ENCODE measurements at regions not wholly inside any gene's neighbourhood (a gene's known extent, or its start where the extent isn't known, plus 50 kb on each side); places are given as distances from the start of the nearest gene placed in this dataset.

GRCh38 chr20:51335329-51335841 lies 207.1 kb downstream of the NFATC2 start:
- Histone ChIP-seq H3K79me2 (no peaks in the 10 kb centered on the region), H2AFZ (no peak overlapping the region), H3K27me3 (no peaks in the 10 kb centered on the region), H3K36me3 (replicated peaks; ENCODE audit: insufficient read depth, low read depth) (no peaks in the 10 kb centered on the region), H4K20me1 (ENCODE audit: insufficient read depth, poor library complexity, severe bottlenecking) (no peaks in the 10 kb centered on the region), H3K9me2 (replicated peaks; ENCODE audit: insufficient read depth) (no peaks in the 10 kb centered on the region), H3K4me1 (ENCODE audit: insufficient read depth) (no peaks in the 10 kb centered on the region), H3K9me3 (ENCODE audit: low read depth) (no peaks in the 10 kb centered on the region), H3K4me2 (no peak overlapping the region), H3K27ac (peak overlapping the region; percentile 55), H3K4me3 (no peak overlapping the region)
- no peak for TF ChIP-seq EZH2phosphoT487 (IDR thresholded peaks at IDR 0.05; ENCODE audit: low read depth, severe bottlenecking, unreplicated experiment)
- TF ChIP-seq, protein P1, sequence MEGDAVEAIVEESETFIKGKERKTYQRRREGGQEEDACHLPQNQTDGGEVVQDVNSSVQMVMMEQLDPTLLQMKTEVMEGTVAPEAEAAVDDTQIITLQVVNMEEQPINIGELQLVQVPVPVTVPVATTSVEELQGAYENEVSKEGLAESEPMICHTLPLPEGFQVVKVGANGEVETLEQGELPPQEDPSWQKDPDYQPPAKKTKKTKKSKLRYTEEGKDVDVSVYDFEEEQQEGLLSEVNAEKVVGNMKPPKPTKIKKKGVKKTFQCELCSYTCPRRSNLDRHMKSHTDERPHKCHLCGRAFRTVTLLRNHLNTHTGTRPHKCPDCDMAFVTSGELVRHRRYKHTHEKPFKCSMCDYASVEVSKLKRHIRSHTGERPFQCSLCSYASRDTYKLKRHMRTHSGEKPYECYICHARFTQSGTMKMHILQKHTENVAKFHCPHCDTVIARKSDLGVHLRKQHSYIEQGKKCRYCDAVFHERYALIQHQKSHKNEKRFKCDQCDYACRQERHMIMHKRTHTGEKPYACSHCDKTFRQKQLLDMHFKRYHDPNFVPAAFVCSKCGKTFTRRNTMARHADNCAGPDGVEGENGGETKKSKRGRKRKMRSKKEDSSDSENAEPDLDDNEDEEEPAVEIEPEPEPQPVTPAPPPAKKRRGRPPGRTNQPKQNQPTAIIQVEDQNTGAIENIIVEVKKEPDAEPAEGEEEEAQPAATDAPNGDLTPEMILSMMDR (IDR thresholded peaks at IDR 0.05; ENCODE audit: poor library complexity): no peak
- TF ChIP-seq EZH2 (IDR thresholded peaks at IDR 0.05; ENCODE audit: borderline replicate concordance): no peak
- peak; percentile 68 for DNase-seq (ENCODE audit: low spot score)
- WGBS (ENCODE audit: low lambda C conversion rate, missing lambda C conversion rate): 59% methylated on average over 8 of the region's 8 CpGs

- 92% methylated on average over 9 of the region's 9 CpGs for WGBS (ENCODE audit: low lambda C conversion rate, missing lambda C conversion rate)
- Histone ChIP-seq H3K4me3 (no peak overlapping the region), H3K27ac (peak overlapping the region; percentile 55), H3K27me3 (no peaks in the 10 kb centered on the region), H3K79me2 (no peaks in the 10 kb centered on the region), H3K9me2 (replicated peaks; ENCODE audit: insufficient read depth) (no peaks in the 10 kb centered on the region), H3K9me3 (ENCODE audit: low read depth) (no peaks in the 10 kb centered on the region), H2AFZ (no peak overlapping the region), H4K20me1 (ENCODE audit: insufficient read depth, poor library complexity, severe bottlenecking) (no peaks in the 10 kb centered on the region), H3K36me3 (replicated peaks; ENCODE audit: insufficient read depth, low read depth) (no peaks in the 10 kb centered on the region), H3K4me2 (no peak overlapping the region), H3K4me1 (ENCODE audit: insufficient read depth) (no peaks in the 10 kb centered on the region)
- DNase-seq (ENCODE audit: low spot score): no peak
- TF ChIP-seq EZH2 (IDR thresholded peaks at IDR 0.05; ENCODE audit: borderline replicate concordance) (no peak), EZH2phosphoT487 (IDR thresholded peaks at IDR 0.05; ENCODE audit: low read depth, severe bottlenecking, unreplicated experiment) (no peak)
- TF ChIP-seq, protein P1 (IDR thresholded peaks at IDR 0.05; ENCODE audit: poor library complexity): no peak
Measured at GRCh38 chr20:51334609-51335008, 207.9 kb downstream of the NFATC2 start.

GRCh38 chr20:51333971-51334370 lies 208.5 kb downstream of the NFATC2 start:
- DNase-seq (ENCODE audit: low spot score): no peak
- Histone ChIP-seq H3K4me2 (no peak overlapping the region), H2AFZ (no peak overlapping the region), H3K27me3 (no peaks in the 10 kb centered on the region), H3K79me2 (no peaks in the 10 kb centered on the region), H3K4me1 (ENCODE audit: insufficient read depth) (no peaks in the 10 kb centered on the region), H3K36me3 (replicated peaks; ENCODE audit: insufficient read depth, low read depth) (no peaks in the 10 kb centered on the region), H3K9me2 (replicated peaks; ENCODE audit: insufficient read depth) (no peaks in the 10 kb centered on the region), H3K9me3 (ENCODE audit: low read depth) (no peaks in the 10 kb centered on the region), H4K20me1 (ENCODE audit: insufficient read depth, poor library complexity, severe bottlenecking) (no peaks in the 10 kb centered on the region), H3K4me3 (no peak overlapping the region), H3K27ac (no peak overlapping the region)
- WGBS (ENCODE audit: low lambda C conversion rate, missing lambda C conversion rate): 93% methylated on average over 14 of the region's 14 CpGs
- TF ChIP-seq EZH2phosphoT487 (IDR thresholded peaks at IDR 0.05; ENCODE audit: low read depth, severe bottlenecking, unreplicated experiment): no peak
- no peak for TF ChIP-seq EZH2 (IDR thresholded peaks at IDR 0.05; ENCODE audit: borderline replicate concordance)
- TF ChIP-seq, protein P1 (IDR thresholded peaks at IDR 0.05; ENCODE audit: poor library complexity): no peak

DNA sequence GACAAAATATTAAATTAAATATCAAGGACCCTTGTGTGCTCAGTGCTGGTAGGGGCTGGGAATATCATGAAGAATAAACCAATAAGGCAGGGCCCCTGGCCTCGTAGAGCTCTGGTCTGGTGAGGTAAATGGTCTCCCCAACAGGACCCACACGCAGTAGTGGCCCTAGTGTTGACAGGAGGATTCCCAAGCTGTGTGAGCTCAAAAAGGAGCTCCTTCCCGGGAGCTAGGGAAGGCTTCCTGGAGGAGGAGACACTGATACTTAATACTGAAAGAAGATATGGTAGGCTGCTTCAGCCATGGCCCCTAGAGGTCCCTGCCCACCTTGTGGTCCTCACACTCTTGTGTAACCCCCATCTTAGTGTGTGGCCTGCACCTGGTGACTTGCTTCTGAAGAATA lies 209.1 kb downstream of the NFATC2 start:
- TF ChIP-seq EZH2phosphoT487 (IDR thresholded peaks at IDR 0.05; ENCODE audit: low read depth, severe bottlenecking, unreplicated experiment): no peak
- no peak for TF ChIP-seq EZH2 (IDR thresholded peaks at IDR 0.05; ENCODE audit: borderline replicate concordance)
- TF ChIP-seq, protein P1 (IDR thresholded peaks at IDR 0.05; ENCODE audit: poor library complexity): no peak
- H3K4me3 ChIP-seq: no peak overlapping the region
- no peaks in the 10 kb centered on the region for H4K20me1 ChIP-seq (ENCODE audit: insufficient read depth, poor library complexity, severe bottlenecking)
- no peaks in the 10 kb centered on the region for H3K9me2 ChIP-seq (replicated peaks; ENCODE audit: insufficient read depth)
- no peak for DNase-seq (ENCODE audit: low spot score)
- H2AFZ ChIP-seq: no peak overlapping the region
- H3K27ac ChIP-seq: no peak overlapping the region
- WGBS (ENCODE audit: low lambda C conversion rate, missing lambda C conversion rate): 83% methylated on average over 3 of the region's 3 CpGs
- H3K9me3 ChIP-seq (ENCODE audit: low read depth): no peaks in the 10 kb centered on the region
- no peaks in the 10 kb centered on the region for H3K79me2 ChIP-seq
- H3K4me1 ChIP-seq (ENCODE audit: insufficient read depth): no peaks in the 10 kb centered on the region
- no peaks in the 10 kb centered on the region for H3K36me3 ChIP-seq (replicated peaks; ENCODE audit: insufficient read depth, low read depth)
- no peak overlapping the region for H3K4me2 ChIP-seq
- H3K27me3 ChIP-seq: no peaks in the 10 kb centered on the region

Measured in hepatocyte (in vitro differentiated cells).